Activated CD8-positive, alpha-beta T cell treated with anti-CD3 and anti-CD28 coated beads for 36 hours (primary cell): ENCODE measurements at regions not wholly inside any gene's neighbourhood (a gene's known extent, or its start where the extent isn't known, plus 50 kb on each side); places are given as distances from the start of the nearest gene placed in this dataset.

Experiments
- ATAC-seq: fragments of 200-7000 bp; cut with Tn5 transposase; one replicate; pipeline ENCODE4 v1.10.0; 2021; ENCODE audit warnings: mild to moderate bottlenecking, moderate library complexity
- CTCF ChIA-PET: fragments of 350-600 bp; sonication (Branson Sonifier 250); formaldehyde crosslinking; loops from one replicate; lab custom pipeline; 2021; ENCODE audit warnings: antibody characterized with exemption; lab: Charles Lee
- POLR2A ChIA-PET: fragments of 350-600 bp; sonication (Branson Sonifier 250); formaldehyde crosslinking; loops from one replicate; lab custom pipeline; 2021; ENCODE audit warnings: antibody characterized with exemption; lab: Charles Lee
- DNase-seq: peaks from one replicate; pipeline ENCODE4 v3.0.0-alpha.2; 2020
- H3K27ac Mint-ChIP-seq: one replicate; pipeline ENCODE4 v1.8.0; 2021; ENCODE audit warnings: mild to moderate bottlenecking, mixed read lengths
- H3K27me3 Mint-ChIP-seq: one replicate; pipeline ENCODE4 v1.8.0; 2021; ENCODE audit warnings: mixed read lengths
- H3K36me3 Mint-ChIP-seq: one replicate; pipeline ENCODE4 v1.8.0; 2021; ENCODE audit warnings: low read depth, mixed read lengths
- H3K4me1 Mint-ChIP-seq: one replicate; pipeline ENCODE4 v1.8.0; 2021; ENCODE audit warnings: low read depth, mixed read lengths
- H3K4me3 Mint-ChIP-seq: one replicate; pipeline ENCODE4 v1.8.0; 2021; ENCODE audit warnings: mild to moderate bottlenecking, moderate library complexity, mixed read lengths
- H3K9me3 Mint-ChIP-seq: one replicate; pipeline ENCODE4 v1.8.0; 2021; ENCODE audit warnings: mixed read lengths
- CTCF ChIP-seq: fragments of 200-600 bp; IDR thresholded peaks from one replicate; pipeline ENCODE4 v1.8.0; 2022; ENCODE audit warnings: antibody characterized with exemption, mild to moderate bottlenecking
- intact Hi-C: fragments of 100-400 bp; cut with micrococcal nuclease; formaldehyde crosslinking; loops from one replicate; pipeline ENCODE4 v1.10.0; 2022

GRCh38 chr5:3006526-3006925 lies 255.0 kb upstream of the IRX2 start:
- ChIA-PET CTCF (no interaction called here), POLR2A (no interaction called here)
- TF ChIP-seq CTCF = no peak
- Mint-ChIP-seq H3K27me3 (no peaks in the 10 kb centered on the region), H3K27ac (no peak overlapping the region), H3K36me3 (no peaks in the 10 kb centered on the region), H3K4me3 (no peak overlapping the region), H3K9me3 (peaks cover 6% of the 10 kb centered on the region), H3K4me1 (no peaks in the 10 kb centered on the region)
- ATAC-seq (no peak), DNase-seq (no peak)
- intact Hi-C loops = no loop called here

DNA sequence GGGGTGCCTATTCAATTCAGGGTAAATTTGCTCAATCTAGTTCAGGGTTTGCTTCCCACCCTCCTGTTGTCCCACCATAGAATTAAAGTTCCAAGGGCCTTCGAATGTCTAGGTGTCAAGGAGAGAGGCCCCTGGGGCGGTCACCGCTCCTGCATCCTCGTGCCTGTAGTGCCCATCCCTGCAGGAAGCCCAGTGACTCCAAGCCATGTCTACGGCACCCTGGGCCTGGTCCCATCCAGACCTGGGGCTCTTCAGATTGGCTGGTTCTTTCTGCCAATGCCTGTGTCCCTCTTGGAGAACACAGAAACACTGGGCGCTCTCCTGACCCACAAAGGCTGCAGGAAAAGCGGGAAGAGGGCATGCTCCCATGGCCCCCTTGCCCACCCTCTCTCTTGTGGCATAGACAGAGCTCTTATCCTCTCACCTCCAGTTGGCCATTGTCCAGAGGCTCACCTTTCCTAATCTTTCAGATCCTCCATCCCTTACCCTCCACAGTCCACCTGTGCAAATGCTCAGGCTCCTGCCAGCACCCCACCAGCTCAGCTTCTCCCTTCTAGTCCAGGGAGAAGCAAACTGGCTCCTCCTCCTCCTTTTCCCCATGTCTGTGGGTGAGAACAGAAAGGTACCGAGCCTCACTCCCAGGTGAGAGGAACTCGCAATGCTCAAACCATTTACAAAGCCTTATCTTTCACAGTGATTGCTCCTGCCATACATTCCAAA lies 253.0 kb upstream of the IRX2 start:
- ChIA-PET CTCF (no interaction called here), POLR2A (no interaction called here)
- no peak for TF ChIP-seq CTCF
- intact Hi-C loops = no loop called here
- H3K4me3 Mint-ChIP-seq = no peak overlapping the region
- no peak overlapping the region for H3K27ac Mint-ChIP-seq
- no peaks in the 10 kb centered on the region for H3K4me1 Mint-ChIP-seq
- DNase-seq (no peak), ATAC-seq (no peak)
- H3K36me3 Mint-ChIP-seq = no peaks in the 10 kb centered on the region
- peaks cover 6% of the 10 kb centered on the region for H3K9me3 Mint-ChIP-seq
- H3K27me3 Mint-ChIP-seq = no peaks in the 10 kb centered on the region

GRCh38 chr5:3002230-3002629 lies 250.8 kb upstream of the IRX2 start:
- no peak for TF ChIP-seq CTCF
- Mint-ChIP-seq H3K27me3 (no peaks in the 10 kb centered on the region), H3K4me3 (no peak overlapping the region), H3K27ac (no peak overlapping the region), H3K9me3 (peaks cover 3% of the 10 kb centered on the region), H3K36me3 (no peaks in the 10 kb centered on the region), H3K4me1 (no peaks in the 10 kb centered on the region)
- DNase-seq = no peak
- POLR2A ChIA-PET = no interaction called here
- CTCF ChIA-PET = no interaction called here
- intact Hi-C loops = no loop called here
- ATAC-seq = no peak

DNA sequence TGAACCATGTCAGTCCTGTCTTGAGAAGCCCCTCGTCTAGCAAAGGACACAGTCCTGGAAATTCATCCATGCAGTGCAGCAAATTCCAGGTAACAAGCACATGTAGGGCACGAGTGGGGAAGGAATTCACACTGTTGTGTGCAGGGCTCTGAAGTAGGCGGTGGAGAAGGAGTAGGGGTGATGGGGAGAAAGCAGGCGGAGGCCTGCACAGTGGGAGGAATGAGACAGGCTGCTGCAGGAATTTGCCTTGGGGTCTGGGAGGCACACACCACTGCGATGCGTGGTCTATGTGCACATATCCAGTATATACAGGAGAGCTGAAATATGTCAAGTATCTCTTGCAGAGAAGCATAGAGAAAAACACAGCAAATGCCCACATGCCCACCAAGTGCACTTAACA lies 249.2 kb upstream of the IRX2 start:
- ChIA-PET POLR2A (no interaction called here), CTCF (no interaction called here)
- TF ChIP-seq CTCF = no peak
- intact Hi-C loops = no loop called here
- H3K4me1 Mint-ChIP-seq = no peaks in the 10 kb centered on the region
- ATAC-seq (no peak), DNase-seq (no peak)
- H3K4me3 Mint-ChIP-seq = no peak overlapping the region
- H3K36me3 Mint-ChIP-seq = no peaks in the 10 kb centered on the region
- peaks cover 3% of the 10 kb centered on the region for H3K9me3 Mint-ChIP-seq
- no peaks in the 10 kb centered on the region for H3K27me3 Mint-ChIP-seq
- no peak overlapping the region for H3K27ac Mint-ChIP-seq

GRCh38 chr5:2999926-3000325 lies 248.4 kb upstream of the IRX2 start:
- ChIA-PET POLR2A (no interaction called here), CTCF (no interaction called here)
- TF ChIP-seq CTCF = no peak
- Mint-ChIP-seq H3K4me1 (no peaks in the 10 kb centered on the region), H3K4me3 (no peak overlapping the region), H3K36me3 (no peaks in the 10 kb centered on the region), H3K27me3 (no peaks in the 10 kb centered on the region), H3K9me3 (peaks cover 3% of the 10 kb centered on the region), H3K27ac (no peak overlapping the region)
- DNase-seq = no peak
- no peak for ATAC-seq
- intact Hi-C loops = no loop called here
